Testis (tissue), 2 donors: ENCODE measurements at regions not wholly inside any gene's neighbourhood (a gene's known extent, or its start where the extent isn't known, plus 50 kb on each side); places are given as distances from the start of the nearest gene placed in this dataset.

ENCODE experiments used
- DNase-seq: peaks from one replicate; pipeline ENCODE4 v3.0.0-alpha.2; 2019
- H3K27ac ChIP-seq, 2 donors: fragments of 200-600 bp; sonication (generic); one replicate each; pipeline ENCODE4 v1.5.1; 2019
- H3K27me3 ChIP-seq: fragments of 200-600 bp; sonication (generic); one replicate; pipeline ENCODE4 v1.5.1; 2019
- H3K36me3 ChIP-seq: fragments of 200-600 bp; sonication (generic); one replicate; pipeline ENCODE4 v1.5.1; 2017; ENCODE audit warnings: low read depth; ENCODE audit errors: missing control alignments
- H3K4me1 ChIP-seq: fragments of 200-600 bp; sonication (generic); one replicate; pipeline ENCODE4 v1.5.1; 2019
- H3K4me3 ChIP-seq, 2 donors: fragments of 200-600 bp; sonication (generic); one replicate each; pipeline ENCODE4 v1.5.1; 2017 to 2019
- H3K9me3 ChIP-seq: fragments of 200-600 bp; sonication (generic); one replicate; pipeline ENCODE4 v1.5.1; 2017
- CTCF ChIP-seq, 3 experiments: fragments of 450-650 bp in 2 of 3; fragments of 200-600 bp in 1 of 3; sonication (generic) in 1 of 3; IDR thresholded peaks; one replicate each; pipeline ENCODE4 v1.5.1; 2016 to 2019; ENCODE audit warnings: antibody characterized with exemption in 3 of 3, mild to moderate bottlenecking in 2 of 3, moderate library complexity in 1 of 3
- POLR2A ChIP-seq: fragments of 450-650 bp; IDR thresholded peaks from one replicate; pipeline ENCODE4 v1.6.1; 2017; ENCODE audit warnings: antibody characterized with exemption, mild to moderate bottlenecking, moderate library complexity
- WGBS, 2 donors: methylation state at CpG; one replicate each; pipeline ENCODE4 v1.1.5; 2018; 5-methylcytosine and 5-hydroxymethylcytosine counted together
- intact Hi-C: fragments of 100-400 bp; cut with DNase I; formaldehyde crosslinking; loops from one replicate; pipeline ENCODE4 v1.15.1; 2023; ENCODE audit warnings: low total_unique reads

GRCh38 chr18:72427721-72428120 lies 116.4 kb downstream of the CBLN2 start:
- H3K27me3 ChIP-seq: no peaks in the 10 kb centered on the region
- H3K4me3 ChIP-seq: no peak overlapping the region
- no peak for DNase-seq
- no peaks in the 10 kb centered on the region for H3K36me3 ChIP-seq
- H3K4me1 ChIP-seq: no peaks in the 10 kb centered on the region
- intact Hi-C loops: no loop called here
- H3K9me3 ChIP-seq: no peaks in the 10 kb centered on the region
- H3K27ac ChIP-seq: no peak overlapping the region
- TF ChIP-seq CTCF (IDR thresholded peaks at IDR 0.05): no peak
- TF ChIP-seq POLR2A: no peak
- 64 to 73% methylated on average over 2 of the region's 2 CpGs for WGBS, 2 donors

GRCh38 chr18:72419914-72420313 lies 124.2 kb downstream of the CBLN2 start:
- TF ChIP-seq POLR2A (no peak), CTCF (IDR thresholded peaks at IDR 0.05) (no peak)

GRCh38 chr18:72412927-72413326 lies 131.2 kb downstream of the CBLN2 start:
- H3K9me3 ChIP-seq: no peaks in the 10 kb centered on the region
- intact Hi-C loops: no loop called here
- H3K4me1 ChIP-seq: no peaks in the 10 kb centered on the region
- no peak overlapping the region for H3K27ac ChIP-seq
- no peak for TF ChIP-seq POLR2A
- H3K27me3 ChIP-seq: no peaks in the 10 kb centered on the region
- no peaks in the 10 kb centered on the region for H3K36me3 ChIP-seq
- H3K4me3 ChIP-seq: no peak overlapping the region
- WGBS, 2 donors: 61 to 64% methylated on average over 5 of the region's 5 CpGs
- DNase-seq: no peak

More at GRCh38 chr18:72419914-72420313, 124.2 kb downstream of the CBLN2 start:
- Histone ChIP-seq H3K4me1 (no peaks in the 10 kb centered on the region), H3K27me3 (no peaks in the 10 kb centered on the region), H3K9me3 (no peaks in the 10 kb centered on the region), H3K4me3 (no peak overlapping the region), H3K36me3 (no peaks in the 10 kb centered on the region), H3K27ac (no peak overlapping the region)
- DNase-seq: no peak
- intact Hi-C loops: no loop called here
- WGBS, 2 donors: 65 to 81% methylated on average over 4 of the region's 4 CpGs

GRCh38 chr18:72411261-72411660 lies 132.9 kb downstream of the CBLN2 start:
- Histone ChIP-seq H3K36me3 (no peaks in the 10 kb centered on the region), H3K9me3 (no peaks in the 10 kb centered on the region), H3K27me3 (no peaks in the 10 kb centered on the region), H3K4me1 (no peaks in the 10 kb centered on the region), H3K27ac (no peak overlapping the region), H3K4me3 (no peak overlapping the region)
- intact Hi-C loops: no loop called here
- no peak for TF ChIP-seq POLR2A
- no peak for DNase-seq
- 61 to 67% methylated on average over 5 of the region's 5 CpGs for WGBS, 2 donors

- no peaks in the 10 kb centered on the region for H3K27me3 ChIP-seq
- no peaks in the 10 kb centered on the region for H3K9me3 ChIP-seq
- intact Hi-C loops: no loop called here
- H3K27ac ChIP-seq: no peak overlapping the region
- TF ChIP-seq CTCF (IDR thresholded peaks at IDR 0.05) (no peak), POLR2A (no peak)
- H3K36me3 ChIP-seq: no peaks in the 10 kb centered on the region
- H3K4me1 ChIP-seq: no peaks in the 10 kb centered on the region
- WGBS, 2 donors: 63 to 65% methylated on average over 1 of the region's 1 CpG
- no peak overlapping the region for H3K4me3 ChIP-seq
- no peak for DNase-seq
Observed at GRCh38 chr18:72410399-72410798, 133.7 kb downstream of the CBLN2 start.

GRCh38 chr18:72409903-72410302 lies 134.2 kb downstream of the CBLN2 start:
- H3K9me3 ChIP-seq: no peaks in the 10 kb centered on the region
- no peaks in the 10 kb centered on the region for H3K36me3 ChIP-seq
- WGBS, 2 donors: 26 to 33% methylated on average over 1 of the region's 1 CpG
- TF ChIP-seq POLR2A (no peak), CTCF (IDR thresholded peaks at IDR 0.05) (no peak)
- H3K27me3 ChIP-seq: no peaks in the 10 kb centered on the region
- no peak for DNase-seq
- no peak overlapping the region for H3K27ac ChIP-seq
- H3K4me3 ChIP-seq: no peak overlapping the region
- intact Hi-C loops: no loop called here
- H3K4me1 ChIP-seq: no peaks in the 10 kb centered on the region
